ENCODE measurements at regions not wholly inside any gene's neighbourhood (a gene's known extent, or its start where the extent isn't known, plus 50 kb on each side); places are given as distances from the start of the nearest gene placed in this dataset.
"Not testable (repeated sequence)": the region's sequence is repeated elsewhere in the genome, so short reads cannot be mapped to it uniquely, and the experiment has no call there.

GRCh38 chr6:14235653-14236356, 118.2 kb downstream of the CD83 start:
- TF ChIP-seq CTCF (IDR thresholded peaks at IDR 0.05; ENCODE audit: unreplicated experiment) = no peak
- Mint-ChIP-seq H3K9me3 (peaks cover 6% of the 10 kb centered on the region), H3K4me3 (no peak overlapping the region), H3K4me1 (peaks cover 17% of the 10 kb centered on the region), H3K36me3 (no peaks in the 10 kb centered on the region), H3K27me3 (ENCODE audit: low read depth) (peaks cover 22% of the 10 kb centered on the region), H3K27ac (no peak overlapping the region)
- DNase-seq (ENCODE audit: low spot score in 2 of 2, unreplicated experiment in 2 of 2) = no peak

- Mint-ChIP-seq H3K36me3 (no peaks in the 10 kb centered on the region), H3K4me3 (no peak overlapping the region), H3K4me1 (peaks cover 8% of the 10 kb centered on the region), H3K27me3 (ENCODE audit: low read depth) (peaks cover 11% of the 10 kb centered on the region), H3K27ac (no peak overlapping the region), H3K9me3 (peaks cover 6% of the 10 kb centered on the region)
- no peak for DNase-seq (ENCODE audit: low spot score in 2 of 2, unreplicated experiment in 2 of 2)
- no peak for TF ChIP-seq CTCF (IDR thresholded peaks at IDR 0.05; ENCODE audit: unreplicated experiment)
Observed at GRCh38 chr6:14239097-14239496, 121.5 kb downstream of the CD83 start.

DNA sequence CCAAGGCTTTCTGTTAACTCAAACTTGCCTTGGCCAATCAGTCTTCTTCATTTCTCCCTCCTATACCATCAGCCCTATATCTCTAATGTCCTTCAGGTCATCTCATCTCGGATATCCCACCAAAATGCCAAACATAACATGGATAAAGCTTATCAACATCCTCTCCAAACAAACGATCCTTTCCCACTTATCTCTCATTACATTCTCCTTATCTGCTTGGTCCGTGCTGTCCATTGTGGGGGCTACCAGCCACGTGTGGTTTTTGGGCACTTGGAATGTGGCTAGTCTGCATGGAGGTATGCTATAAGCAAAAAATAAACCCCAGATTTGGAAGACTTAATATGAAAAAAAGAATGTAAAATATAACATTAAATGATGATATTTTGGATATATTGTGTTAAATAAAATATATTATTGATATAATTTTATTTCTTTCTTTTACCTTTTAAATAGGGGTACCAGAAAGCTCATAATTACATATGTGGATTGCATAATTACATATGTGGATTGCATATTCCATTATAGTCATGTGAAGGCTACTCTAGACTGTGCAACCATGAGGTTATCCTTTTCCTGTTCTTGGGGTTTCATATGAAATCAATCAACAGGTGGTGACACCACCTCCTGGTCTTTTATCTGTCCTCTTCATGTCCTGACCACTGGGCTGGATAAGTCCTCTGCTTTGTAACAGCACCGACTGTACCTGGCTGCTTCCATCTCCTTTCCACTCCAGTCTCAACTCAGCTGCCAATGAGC, 123.0 kb downstream of the CD83 start:
- peaks cover 6% of the 10 kb centered on the region for H3K9me3 Mint-ChIP-seq
- H3K27me3 Mint-ChIP-seq (ENCODE audit: low read depth) = peaks cover 9% of the 10 kb centered on the region
- H3K36me3 Mint-ChIP-seq = no peaks in the 10 kb centered on the region
- no peak overlapping the region for H3K4me3 Mint-ChIP-seq
- H3K27ac Mint-ChIP-seq = no peak overlapping the region
- no peak for TF ChIP-seq CTCF (IDR thresholded peaks at IDR 0.05; ENCODE audit: unreplicated experiment)
- H3K4me1 Mint-ChIP-seq = peaks cover 8% of the 10 kb centered on the region
- no peak for DNase-seq (ENCODE audit: low spot score in 2 of 2, unreplicated experiment in 2 of 2)

- Mint-ChIP-seq H3K4me1 (peaks cover 8% of the 10 kb centered on the region), H3K9me3 (peaks cover 6% of the 10 kb centered on the region), H3K36me3 (no peaks in the 10 kb centered on the region), H3K27ac (no peak overlapping the region), H3K27me3 (ENCODE audit: low read depth) (peaks cover 6% of the 10 kb centered on the region), H3K4me3 (no peak overlapping the region)
- no peak for DNase-seq (ENCODE audit: low spot score in 2 of 2, unreplicated experiment in 2 of 2)
- no peak for TF ChIP-seq CTCF (IDR thresholded peaks at IDR 0.05; ENCODE audit: unreplicated experiment)
Observed at GRCh38 chr6:14241255-14242070, 123.9 kb downstream of the CD83 start.

GRCh38 chr6:14242912-14243311, 125.3 kb downstream of the CD83 start:
- not testable (repeated sequence) for DNase-seq (ENCODE audit: low spot score in 2 of 2, unreplicated experiment in 2 of 2); H3K4me3 Mint-ChIP-seq; H3K36me3 Mint-ChIP-seq; H3K9me3 Mint-ChIP-seq; H3K27me3 Mint-ChIP-seq (ENCODE audit: low read depth); H3K4me1 Mint-ChIP-seq; H3K27ac Mint-ChIP-seq

DNA sequence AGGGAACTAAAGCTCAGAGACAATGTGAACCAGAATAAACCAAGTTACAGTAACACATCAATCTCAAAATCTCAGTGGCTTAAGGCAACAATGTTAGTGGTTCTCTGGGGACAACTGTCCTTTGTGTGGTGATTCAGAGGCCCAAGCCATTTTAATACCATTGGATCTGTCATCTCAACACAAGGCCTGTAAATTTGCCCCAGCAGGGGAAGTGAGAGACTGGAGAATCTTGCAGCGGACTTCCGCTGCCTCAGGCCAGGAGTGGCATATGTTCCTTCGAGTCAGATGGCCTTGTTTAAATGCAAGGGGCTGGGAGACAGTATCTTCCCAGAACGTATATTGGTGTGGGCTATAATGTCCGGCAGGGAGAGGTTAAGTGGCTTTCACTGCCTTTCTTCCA, 126.0 kb downstream of the CD83 start:
- Mint-ChIP-seq H3K27ac (no peak overlapping the region), H3K9me3 (peaks cover 9% of the 10 kb centered on the region), H3K27me3 (ENCODE audit: low read depth) (peaks cover 5% of the 10 kb centered on the region), H3K4me1 (no peaks in the 10 kb centered on the region), H3K36me3 (no peaks in the 10 kb centered on the region), H3K4me3 (no peak overlapping the region)
- no peak for TF ChIP-seq CTCF (IDR thresholded peaks at IDR 0.05; ENCODE audit: unreplicated experiment)
- no peak for DNase-seq (ENCODE audit: low spot score in 2 of 2, unreplicated experiment in 2 of 2)
